ENCODE measurements at regions not wholly inside any gene's neighbourhood (a gene's known extent, or its start where the extent isn't known, plus 50 kb on each side); places are given as distances from the start of the nearest gene placed in this dataset.

DNA sequence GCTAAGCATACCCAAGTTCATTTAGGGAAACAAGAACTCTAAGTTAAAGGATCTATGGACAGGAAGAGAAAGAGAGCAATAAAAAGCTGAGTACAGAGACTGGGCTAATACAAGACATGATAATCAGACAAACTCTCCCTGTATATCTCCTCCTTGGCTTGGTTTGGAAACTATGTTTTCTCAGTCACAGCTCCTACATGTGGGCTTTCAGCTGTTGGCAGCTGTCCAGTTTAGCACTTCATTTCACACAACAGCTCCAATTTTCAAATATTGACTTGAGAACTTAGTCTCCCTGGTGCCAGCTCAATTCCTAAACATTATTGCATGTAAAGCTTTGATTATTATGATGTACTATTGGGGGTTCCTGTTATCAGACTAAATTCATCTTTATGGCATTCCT, 222.8 kb upstream of the OBI1 start:
- no peaks in the 10 kb centered on the region for H4K20me1 ChIP-seq (ENCODE audit: control insufficient read depth, insufficient read depth, low read depth, low read length)
- no peak overlapping the region for H3K4me3 ChIP-seq (ENCODE audit: low read length)
- H3K79me2 ChIP-seq (ENCODE audit: control insufficient read depth, low read length), result no peaks in the 10 kb centered on the region
- no peaks in the 10 kb centered on the region for H3F3A ChIP-seq (ENCODE audit: control insufficient read depth, insufficient read depth)
- H3K4me1 ChIP-seq (ENCODE audit: control insufficient read depth, low read length), result no peaks in the 10 kb centered on the region
- H3K4me2 ChIP-seq (ENCODE audit: low read length), result no peak overlapping the region
- no peaks in the 10 kb centered on the region for H3K9me3 ChIP-seq (ENCODE audit: control insufficient read depth, insufficient read depth, low read length)
- H3K27ac ChIP-seq (ENCODE audit: low read depth, low read length), result no peak overlapping the region
- TF ChIP-seq, protein P1, sequence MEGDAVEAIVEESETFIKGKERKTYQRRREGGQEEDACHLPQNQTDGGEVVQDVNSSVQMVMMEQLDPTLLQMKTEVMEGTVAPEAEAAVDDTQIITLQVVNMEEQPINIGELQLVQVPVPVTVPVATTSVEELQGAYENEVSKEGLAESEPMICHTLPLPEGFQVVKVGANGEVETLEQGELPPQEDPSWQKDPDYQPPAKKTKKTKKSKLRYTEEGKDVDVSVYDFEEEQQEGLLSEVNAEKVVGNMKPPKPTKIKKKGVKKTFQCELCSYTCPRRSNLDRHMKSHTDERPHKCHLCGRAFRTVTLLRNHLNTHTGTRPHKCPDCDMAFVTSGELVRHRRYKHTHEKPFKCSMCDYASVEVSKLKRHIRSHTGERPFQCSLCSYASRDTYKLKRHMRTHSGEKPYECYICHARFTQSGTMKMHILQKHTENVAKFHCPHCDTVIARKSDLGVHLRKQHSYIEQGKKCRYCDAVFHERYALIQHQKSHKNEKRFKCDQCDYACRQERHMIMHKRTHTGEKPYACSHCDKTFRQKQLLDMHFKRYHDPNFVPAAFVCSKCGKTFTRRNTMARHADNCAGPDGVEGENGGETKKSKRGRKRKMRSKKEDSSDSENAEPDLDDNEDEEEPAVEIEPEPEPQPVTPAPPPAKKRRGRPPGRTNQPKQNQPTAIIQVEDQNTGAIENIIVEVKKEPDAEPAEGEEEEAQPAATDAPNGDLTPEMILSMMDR (IDR thresholded peaks at IDR 0.05; ENCODE audit: low read depth, low read length, poor library complexity, severe bottlenecking), result no peak
- no peaks in the 10 kb centered on the region for H3K36me3 ChIP-seq (ENCODE audit: control insufficient read depth, low read length)
- H3K27me3 ChIP-seq (ENCODE audit: control insufficient read depth, low read length), result no peaks in the 10 kb centered on the region
- H3K9me2 ChIP-seq (replicated peaks; ENCODE audit: control insufficient read depth, low read length), result no peaks in the 10 kb centered on the region

DNA sequence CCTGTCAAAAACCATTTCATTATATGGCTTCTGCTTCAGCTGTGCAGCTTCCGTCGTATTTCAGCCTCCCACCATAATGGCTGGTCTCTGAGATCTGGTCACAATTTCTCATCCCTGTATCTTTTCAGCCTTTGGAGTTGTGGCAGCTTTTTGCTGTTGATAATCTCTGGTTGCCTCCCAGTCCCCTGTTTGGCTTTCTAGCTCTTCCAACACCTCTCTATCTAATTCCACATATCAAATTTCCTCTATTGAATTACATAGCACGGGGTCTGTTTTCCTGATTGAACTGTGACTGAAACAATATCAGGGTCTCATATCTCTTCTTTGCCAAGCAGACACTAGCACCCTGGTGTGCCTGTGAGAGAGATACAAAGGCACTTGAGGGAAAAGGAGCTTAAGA, 222.1 kb upstream of the OBI1 start:
- Histone ChIP-seq H4K20me1 (ENCODE audit: control insufficient read depth, insufficient read depth, low read depth, low read length) (no peaks in the 10 kb centered on the region), H3K4me3 (ENCODE audit: low read length) (no peak overlapping the region), H3K4me1 (ENCODE audit: control insufficient read depth, low read length) (no peaks in the 10 kb centered on the region), H3K9me3 (ENCODE audit: control insufficient read depth, insufficient read depth, low read length) (no peaks in the 10 kb centered on the region), H3K4me2 (ENCODE audit: low read length) (no peak overlapping the region), H3K9me2 (replicated peaks; ENCODE audit: control insufficient read depth, low read length) (no peaks in the 10 kb centered on the region), H3K27me3 (ENCODE audit: control insufficient read depth, low read length) (no peaks in the 10 kb centered on the region), H3K27ac (ENCODE audit: low read depth, low read length) (no peak overlapping the region), H3K36me3 (ENCODE audit: control insufficient read depth, low read length) (no peaks in the 10 kb centered on the region), H3F3A (ENCODE audit: control insufficient read depth, insufficient read depth) (no peaks in the 10 kb centered on the region), H3K79me2 (ENCODE audit: control insufficient read depth, low read length) (no peaks in the 10 kb centered on the region)
- no peak for TF ChIP-seq EZH2phosphoT487 (IDR thresholded peaks at IDR 0.05; ENCODE audit: borderline replicate concordance, low read length)
- TF ChIP-seq, protein P1 (IDR thresholded peaks at IDR 0.05; ENCODE audit: low read depth, low read length, poor library complexity, severe bottlenecking), result no peak

DNA sequence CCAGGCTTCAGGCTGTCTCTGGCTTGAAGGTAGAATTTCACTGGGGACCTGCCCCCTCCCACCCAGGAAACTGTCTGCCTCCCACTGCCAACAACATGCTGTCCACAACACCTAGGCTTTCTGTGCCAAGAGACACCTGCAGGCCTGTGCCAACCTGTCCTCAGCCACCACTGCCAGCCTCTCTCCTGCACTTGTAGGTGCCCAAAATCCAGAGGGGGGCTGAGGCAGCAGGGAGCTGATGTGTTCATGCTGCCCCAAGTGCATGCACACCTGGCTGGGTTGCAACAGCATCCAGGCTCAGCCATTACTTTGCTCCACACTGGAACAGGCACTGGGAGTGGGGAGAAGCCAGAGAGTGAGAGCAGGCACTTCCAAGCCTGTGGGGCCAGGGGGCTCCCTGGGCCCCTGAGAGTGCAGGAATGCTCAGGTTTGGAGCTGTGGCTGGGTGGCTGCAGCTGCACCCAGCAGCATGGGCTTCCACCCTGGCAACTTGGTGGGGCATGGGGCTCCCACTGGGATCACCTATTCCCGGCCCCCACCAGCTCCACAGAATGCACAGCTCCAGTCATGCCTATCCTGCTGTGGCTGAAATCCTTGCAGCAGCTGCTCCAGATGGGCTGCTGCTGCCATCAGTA, 218.1 kb upstream of the OBI1 start:
- Histone ChIP-seq H3K4me3 (ENCODE audit: low read length) (no peak overlapping the region), H3K4me2 (ENCODE audit: low read length) (no peak overlapping the region), H3K79me2 (ENCODE audit: control insufficient read depth, low read length) (no peaks in the 10 kb centered on the region), H3K27ac (ENCODE audit: low read depth, low read length) (no peak overlapping the region), H4K20me1 (ENCODE audit: control insufficient read depth, insufficient read depth, low read depth, low read length) (no peaks in the 10 kb centered on the region), H3F3A (ENCODE audit: control insufficient read depth, insufficient read depth) (no peaks in the 10 kb centered on the region), H3K4me1 (ENCODE audit: control insufficient read depth, low read length) (no peaks in the 10 kb centered on the region), H3K27me3 (ENCODE audit: control insufficient read depth, low read length) (no peaks in the 10 kb centered on the region), H3K9me2 (replicated peaks; ENCODE audit: control insufficient read depth, low read length) (no peaks in the 10 kb centered on the region), H3K9me3 (ENCODE audit: control insufficient read depth, insufficient read depth, low read length) (no peaks in the 10 kb centered on the region), H3K36me3 (ENCODE audit: control insufficient read depth, low read length) (no peaks in the 10 kb centered on the region)
- no peak for TF ChIP-seq EZH2phosphoT487 (IDR thresholded peaks at IDR 0.05; ENCODE audit: borderline replicate concordance, low read length)
- TF ChIP-seq, protein P1 (IDR thresholded peaks at IDR 0.05; ENCODE audit: low read depth, low read length, poor library complexity, severe bottlenecking), result no peak
